OCI-LY7 (cell line): ENCODE measurements at regions not wholly inside any gene's neighbourhood (a gene's known extent, or its start where the extent isn't known, plus 50 kb on each side); places are given as distances from the start of the nearest gene placed in this dataset.

Source experiments
- CTCF ChIP-seq: fragments of 200-600 bp; sonication (generic); conservative IDR thresholded peaks from 2 replicates; pipeline ENCODE4 v1.5.1; 2014; ENCODE audit warnings: mild to moderate bottlenecking, antibody characterized with exemption, low read length, moderate library complexity, mixed read lengths
- EZH2phosphoT487 ChIP-seq: fragments of 200-600 bp; sonication (generic); IDR thresholded peaks from 2 replicates; pipeline ENCODE4 v1.6.1; 2018; ENCODE audit warnings: low read depth, borderline replicate concordance, mild to moderate bottlenecking, mixed run types, antibody characterized with exemption, low read length, moderate library complexity, mixed read lengths

GRCh38 chr2:4882941-4883340 is 809.2 kb upstream of the SOX11 start:
- TF ChIP-seq CTCF = no peak
- no peak for TF ChIP-seq EZH2phosphoT487
